ENCODE measurements at regions not wholly inside any gene's neighbourhood (a gene's known extent, or its start where the extent isn't known, plus 50 kb on each side); places are given as distances from the start of the nearest gene placed in this dataset.

- TF ChIP-seq SP1 (CRISPR knock-in tag; conservative IDR thresholded peaks at IDR 0.05) (no peak), GABPB1 (CRISPR knock-in tag; IDR thresholded peaks at IDR 0.05) (no peak), ZNF232 (CRISPR knock-in tag; IDR thresholded peaks at IDR 0.05) (no peak), SMAD3 (CRISPR knock-in tag; IDR thresholded peaks at IDR 0.05; ENCODE audit: borderline replicate concordance) (no peak)
- TF ChIP-seq, protein P1, sequence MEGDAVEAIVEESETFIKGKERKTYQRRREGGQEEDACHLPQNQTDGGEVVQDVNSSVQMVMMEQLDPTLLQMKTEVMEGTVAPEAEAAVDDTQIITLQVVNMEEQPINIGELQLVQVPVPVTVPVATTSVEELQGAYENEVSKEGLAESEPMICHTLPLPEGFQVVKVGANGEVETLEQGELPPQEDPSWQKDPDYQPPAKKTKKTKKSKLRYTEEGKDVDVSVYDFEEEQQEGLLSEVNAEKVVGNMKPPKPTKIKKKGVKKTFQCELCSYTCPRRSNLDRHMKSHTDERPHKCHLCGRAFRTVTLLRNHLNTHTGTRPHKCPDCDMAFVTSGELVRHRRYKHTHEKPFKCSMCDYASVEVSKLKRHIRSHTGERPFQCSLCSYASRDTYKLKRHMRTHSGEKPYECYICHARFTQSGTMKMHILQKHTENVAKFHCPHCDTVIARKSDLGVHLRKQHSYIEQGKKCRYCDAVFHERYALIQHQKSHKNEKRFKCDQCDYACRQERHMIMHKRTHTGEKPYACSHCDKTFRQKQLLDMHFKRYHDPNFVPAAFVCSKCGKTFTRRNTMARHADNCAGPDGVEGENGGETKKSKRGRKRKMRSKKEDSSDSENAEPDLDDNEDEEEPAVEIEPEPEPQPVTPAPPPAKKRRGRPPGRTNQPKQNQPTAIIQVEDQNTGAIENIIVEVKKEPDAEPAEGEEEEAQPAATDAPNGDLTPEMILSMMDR (IDR thresholded peaks at IDR 0.05), result no peak
- TF ChIP-seq, protein P2, sequence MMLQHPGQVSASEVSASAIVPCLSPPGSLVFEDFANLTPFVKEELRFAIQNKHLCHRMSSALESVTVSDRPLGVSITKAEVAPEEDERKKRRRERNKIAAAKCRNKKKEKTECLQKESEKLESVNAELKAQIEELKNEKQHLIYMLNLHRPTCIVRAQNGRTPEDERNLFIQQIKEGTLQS (CRISPR knock-in tag; conservative IDR thresholded peaks at IDR 0.05), result no peak
- TF ChIP-seq, protein P3, sequence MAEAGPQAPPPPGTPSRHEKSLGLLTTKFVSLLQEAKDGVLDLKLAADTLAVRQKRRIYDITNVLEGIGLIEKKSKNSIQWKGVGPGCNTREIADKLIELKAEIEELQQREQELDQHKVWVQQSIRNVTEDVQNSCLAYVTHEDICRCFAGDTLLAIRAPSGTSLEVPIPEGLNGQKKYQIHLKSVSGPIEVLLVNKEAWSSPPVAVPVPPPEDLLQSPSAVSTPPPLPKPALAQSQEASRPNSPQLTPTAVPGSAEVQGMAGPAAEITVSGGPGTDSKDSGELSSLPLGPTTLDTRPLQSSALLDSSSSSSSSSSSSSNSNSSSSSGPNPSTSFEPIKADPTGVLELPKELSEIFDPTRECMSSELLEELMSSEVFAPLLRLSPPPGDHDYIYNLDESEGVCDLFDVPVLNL (CRISPR knock-in tag; IDR thresholded peaks at IDR 0.05; ENCODE audit: borderline replicate concordance, low read depth), result no peak
Observed at GRCh38 chr5:102627315-102627714, 127.8 kb upstream of the PAM start.

All from WTC11 (cell line).